Memory B cell (primary cell): ENCODE measurements at regions not wholly inside any gene's neighbourhood (a gene's known extent, or its start where the extent isn't known, plus 50 kb on each side); places are given as distances from the start of the nearest gene placed in this dataset.
"Not testable (repeated sequence)": the region's sequence is repeated elsewhere in the genome, so short reads cannot be mapped to it uniquely, and the experiment has no call there.

ENCODE experiments used
- ATAC-seq: fragments of 150-1000 bp; cut with Tn5 transposase; 2 replicates; pipeline ENCODE4 v1.10.0; 2021; ENCODE audit warnings: low read depth, mild to moderate bottlenecking, moderate library complexity
- DNase-seq, 2 donors: peaks; one replicate each; pipeline ENCODE4 v3.0.0; 2022; ENCODE audit warnings: low spot score in 2 of 2
- H3K27ac Mint-ChIP-seq: one replicate; pipeline ENCODE4 v1.8.0; 2022; ENCODE audit warnings: mild to moderate bottlenecking, moderate library complexity, mixed read lengths
- H3K27me3 Mint-ChIP-seq: one replicate; pipeline ENCODE4 v1.8.0; 2022; ENCODE audit warnings: mixed read lengths
- H3K36me3 Mint-ChIP-seq: one replicate; pipeline ENCODE4 v1.8.0; 2022; ENCODE audit warnings: mild to moderate bottlenecking, mixed read lengths
- H3K4me1 Mint-ChIP-seq: one replicate; pipeline ENCODE4 v1.8.0; 2022; ENCODE audit warnings: mixed read lengths
- H3K4me3 Mint-ChIP-seq: one replicate; pipeline ENCODE4 v1.8.0; 2022; ENCODE audit warnings: mild to moderate bottlenecking, moderate library complexity, mixed read lengths
- H3K9me3 Mint-ChIP-seq: one replicate; pipeline ENCODE4 v1.8.0; 2022; ENCODE audit warnings: mixed read lengths

DNA sequence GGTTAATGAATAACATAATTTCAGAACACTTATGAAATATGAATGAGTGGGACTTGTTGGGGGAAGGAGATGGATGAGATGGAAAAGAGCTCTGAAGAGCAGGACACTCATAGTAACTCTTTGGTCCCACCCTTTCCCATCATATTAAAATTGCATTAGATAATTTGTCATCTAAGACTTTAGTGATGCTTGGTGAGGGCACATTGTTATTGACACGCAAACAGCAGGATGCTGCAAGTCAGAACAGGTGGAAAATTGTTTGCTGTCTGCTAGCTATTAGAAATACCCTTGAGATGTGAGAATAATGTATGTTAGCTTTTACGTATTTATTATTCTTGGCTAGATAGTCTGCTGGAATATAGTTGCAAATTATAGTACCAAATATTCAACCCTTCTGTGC is 75.7 kb downstream of the TANC2 start:
- no peak for ATAC-seq
- no peaks in the 10 kb centered on the region for H3K36me3 Mint-ChIP-seq
- DNase-seq: no peak
- no peak overlapping the region for H3K4me3 Mint-ChIP-seq
- H3K9me3 Mint-ChIP-seq: no peaks in the 10 kb centered on the region
- no peak overlapping the region for H3K27ac Mint-ChIP-seq
- peaks cover 2% of the 10 kb centered on the region for H3K4me1 Mint-ChIP-seq
- peaks cover 6% of the 10 kb centered on the region for H3K27me3 Mint-ChIP-seq

DNA sequence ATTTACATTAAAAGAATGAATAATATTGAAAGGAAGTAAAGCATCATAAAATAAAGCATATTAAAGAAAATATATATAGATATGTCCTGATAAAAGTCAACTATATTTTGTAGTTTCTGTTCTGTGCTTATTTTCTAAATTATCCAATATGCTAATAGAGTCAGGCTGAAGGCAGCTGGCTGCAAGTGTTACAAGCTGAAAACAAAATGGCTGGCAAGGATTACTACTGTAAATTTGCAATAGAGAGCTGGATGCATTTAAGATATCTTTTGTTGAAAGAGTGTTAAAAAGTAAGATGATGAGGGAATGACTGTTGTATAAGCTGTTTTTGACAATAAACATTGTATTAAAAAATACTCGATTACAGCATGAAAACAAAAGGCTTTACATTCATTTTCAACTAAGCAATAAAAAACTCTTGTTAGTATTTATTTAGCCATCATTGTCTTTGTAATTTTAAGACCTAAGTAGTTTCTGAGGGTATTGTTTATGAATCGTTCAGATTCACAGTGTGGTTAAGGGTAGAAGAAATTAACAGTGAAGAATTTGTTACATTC is 76.3 kb downstream of the TANC2 start:
- no peak for ATAC-seq
- Mint-ChIP-seq H3K4me1 (peaks cover 2% of the 10 kb centered on the region), H3K36me3 (no peaks in the 10 kb centered on the region), H3K4me3 (no peak overlapping the region), H3K27ac (no peak overlapping the region), H3K9me3 (no peaks in the 10 kb centered on the region), H3K27me3 (peaks cover 5% of the 10 kb centered on the region)
- DNase-seq: no peak

DNA sequence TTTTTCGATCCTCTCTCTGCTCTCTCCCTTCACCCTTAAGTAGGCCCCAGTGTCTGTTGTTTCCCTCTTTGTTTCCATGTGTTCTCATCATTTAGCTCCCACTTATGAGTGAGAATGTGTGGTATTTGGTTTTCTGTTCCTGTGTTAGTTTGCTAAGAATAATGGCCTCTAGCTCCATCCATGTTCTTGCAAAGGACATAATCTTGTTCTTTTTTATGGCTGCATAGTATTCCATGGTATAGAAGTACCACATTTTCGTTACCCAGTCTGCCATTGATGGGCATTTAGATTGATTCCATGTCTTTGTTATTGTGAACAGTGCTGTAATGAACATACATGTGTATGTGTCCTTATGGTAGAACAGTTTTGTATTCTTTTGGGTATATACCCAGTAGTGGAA is 91.5 kb downstream of the TANC2 start:
- not testable (repeated sequence) for H3K36me3 Mint-ChIP-seq, H3K9me3 Mint-ChIP-seq, H3K4me3 Mint-ChIP-seq, H3K4me1 Mint-ChIP-seq, ATAC-seq, H3K27ac Mint-ChIP-seq, H3K27me3 Mint-ChIP-seq, DNase-seq

DNA sequence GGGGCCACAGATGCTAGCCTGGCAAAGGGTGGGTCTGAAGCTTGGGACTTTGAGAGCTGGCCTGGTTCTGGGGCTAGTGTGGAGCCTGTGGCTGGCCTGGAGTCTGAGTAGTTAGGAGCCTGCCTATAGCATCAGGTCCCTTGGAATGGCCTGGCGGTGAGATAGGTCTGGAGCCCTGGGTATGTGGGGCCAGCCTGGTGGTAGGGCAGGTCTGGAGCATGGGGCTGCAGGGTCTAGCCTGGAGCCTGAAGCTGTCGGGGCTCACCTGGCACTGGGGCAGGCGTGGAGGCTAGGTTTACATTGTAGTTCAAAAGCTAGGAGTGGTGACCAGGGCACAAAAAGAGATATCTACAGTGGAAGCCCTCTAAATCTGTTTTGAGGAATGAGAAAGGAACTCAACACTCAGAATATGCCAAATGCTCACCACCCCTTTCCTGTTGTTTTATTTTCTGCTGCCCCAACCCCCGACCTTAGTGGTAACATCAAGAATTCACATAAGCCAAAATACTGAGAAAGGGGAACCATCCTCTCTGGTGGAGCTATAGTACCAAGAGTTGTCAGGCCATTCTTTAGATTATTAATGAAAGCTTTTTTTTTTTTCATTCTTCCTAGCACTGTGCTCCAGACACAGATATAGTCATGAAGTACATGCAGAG is 100.3 kb downstream of the TANC2 start:
- Mint-ChIP-seq H3K36me3 (no peaks in the 10 kb centered on the region), H3K27me3 (no peaks in the 10 kb centered on the region), H3K4me1 (no peaks in the 10 kb centered on the region), H3K4me3 (no peak overlapping the region), H3K9me3 (no peaks in the 10 kb centered on the region), H3K27ac (no peak overlapping the region)
- ATAC-seq (no peak), DNase-seq (no peak)

DNA sequence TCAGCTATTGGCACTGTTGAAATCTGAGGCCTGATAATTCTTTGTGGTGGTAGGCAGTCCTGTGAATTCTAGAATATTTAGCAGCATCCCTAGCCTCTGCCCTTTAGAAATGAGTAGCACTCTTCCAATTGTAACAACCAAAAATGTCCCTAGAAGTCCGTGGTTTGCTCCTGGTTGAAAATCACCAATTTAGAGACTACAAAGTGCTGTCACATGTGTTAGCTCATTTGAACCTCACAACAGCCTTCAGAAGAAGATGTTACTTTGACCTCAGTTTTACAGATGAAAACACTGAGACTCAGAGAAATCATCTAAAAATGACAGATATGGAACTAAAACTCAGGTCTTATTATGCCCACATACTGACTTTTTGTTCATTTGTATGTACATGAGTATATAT is 103.2 kb downstream of the TANC2 start:
- Mint-ChIP-seq H3K27ac (no peak overlapping the region), H3K9me3 (no peaks in the 10 kb centered on the region), H3K27me3 (no peaks in the 10 kb centered on the region), H3K4me3 (no peak overlapping the region), H3K36me3 (no peaks in the 10 kb centered on the region), H3K4me1 (no peaks in the 10 kb centered on the region)
- ATAC-seq (no peak), DNase-seq (no peak)

DNA sequence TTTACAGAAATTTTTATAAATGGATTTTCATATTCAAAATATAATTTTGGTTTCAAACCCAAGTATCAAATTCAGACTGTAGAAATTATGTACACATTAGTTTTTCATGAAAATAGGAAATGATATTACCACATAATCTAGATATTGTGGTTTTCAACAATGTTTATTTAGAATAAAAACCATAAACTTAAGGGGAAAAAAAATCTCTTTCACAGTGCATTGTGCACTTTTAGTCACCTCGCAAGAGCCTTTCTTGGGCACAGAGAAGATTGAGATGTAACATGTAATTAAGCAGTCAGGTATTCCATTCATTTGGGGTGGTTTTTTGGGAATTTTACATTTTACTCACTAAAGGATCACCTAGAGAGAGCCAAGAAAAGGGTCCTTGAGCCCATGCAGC is 104.0 kb downstream of the TANC2 start:
- no peaks in the 10 kb centered on the region for H3K9me3 Mint-ChIP-seq
- DNase-seq (no peak), ATAC-seq (no peak)
- H3K27ac Mint-ChIP-seq: no peak overlapping the region
- no peaks in the 10 kb centered on the region for H3K27me3 Mint-ChIP-seq
- no peaks in the 10 kb centered on the region for H3K4me1 Mint-ChIP-seq
- no peaks in the 10 kb centered on the region for H3K36me3 Mint-ChIP-seq
- H3K4me3 Mint-ChIP-seq: no peak overlapping the region

DNA sequence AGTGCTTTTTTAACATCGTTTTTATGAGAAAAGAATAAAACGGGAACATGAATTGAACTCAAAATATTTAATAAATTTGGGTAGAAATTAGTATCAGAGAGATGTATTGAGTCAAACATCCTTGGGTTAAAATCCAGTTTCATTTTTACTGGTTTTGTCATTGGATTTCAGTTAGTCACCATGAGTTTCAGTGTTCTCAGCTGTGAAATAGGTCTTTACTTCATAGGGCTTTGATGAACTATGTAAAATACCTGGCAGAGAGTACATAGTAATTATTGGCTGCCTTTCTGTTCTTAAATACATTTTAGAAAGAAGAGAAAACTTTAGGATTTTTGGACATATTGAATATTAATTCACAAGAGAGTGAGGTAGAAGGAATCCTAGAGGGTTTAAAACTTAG is 105.8 kb downstream of the TANC2 start:
- Mint-ChIP-seq H3K4me1 (no peaks in the 10 kb centered on the region), H3K27me3 (no peaks in the 10 kb centered on the region), H3K27ac (no peak overlapping the region), H3K36me3 (no peaks in the 10 kb centered on the region), H3K9me3 (no peaks in the 10 kb centered on the region), H3K4me3 (no peak overlapping the region)
- DNase-seq: no peak
- ATAC-seq: no peak

DNA sequence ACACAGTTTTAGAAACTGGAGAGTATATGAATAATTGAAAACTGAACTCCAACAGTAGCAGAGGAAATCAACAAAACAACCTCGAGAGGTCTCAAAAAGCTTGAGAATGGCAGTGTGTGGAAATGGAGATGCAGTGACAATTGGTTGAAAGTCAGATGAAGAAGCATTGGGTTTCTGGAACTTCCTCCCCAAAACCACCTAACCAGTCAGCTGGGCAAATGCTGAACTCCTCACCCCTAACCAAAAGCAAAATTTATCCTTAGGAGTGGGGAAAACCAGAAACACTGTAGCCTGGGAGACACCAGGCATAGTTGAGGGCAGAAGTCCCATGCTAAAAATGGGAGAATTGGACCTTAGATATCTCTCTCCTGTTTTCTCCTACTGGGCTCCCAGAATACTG is 109.9 kb downstream of the TANC2 start:
- H3K27ac Mint-ChIP-seq: no peak overlapping the region
- H3K36me3 Mint-ChIP-seq: no peaks in the 10 kb centered on the region
- H3K4me1 Mint-ChIP-seq: no peaks in the 10 kb centered on the region
- no peak for ATAC-seq
- H3K4me3 Mint-ChIP-seq: no peak overlapping the region
- no peak for DNase-seq
- no peaks in the 10 kb centered on the region for H3K27me3 Mint-ChIP-seq
- no peaks in the 10 kb centered on the region for H3K9me3 Mint-ChIP-seq

DNA sequence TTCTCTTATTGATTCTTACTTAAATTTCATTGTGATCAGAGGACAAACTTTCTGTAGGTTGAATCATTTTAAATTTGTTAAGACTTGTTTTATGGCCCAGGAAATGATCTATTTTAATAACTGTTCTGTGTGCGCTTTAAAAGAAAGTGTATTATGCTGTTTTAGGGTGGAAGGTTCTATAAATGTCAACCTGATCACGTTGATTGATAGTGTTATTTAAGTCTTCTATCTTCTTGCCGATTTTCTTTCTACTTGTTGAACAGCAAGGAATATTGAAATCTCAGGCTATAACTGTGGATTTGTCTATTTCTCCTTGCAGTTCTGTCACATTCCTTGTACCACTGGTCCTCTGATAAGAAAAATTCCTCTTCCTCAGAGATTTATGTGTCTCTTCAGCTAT is 112.7 kb downstream of the TANC2 start:
- no peak for DNase-seq
- no peak overlapping the region for H3K4me3 Mint-ChIP-seq
- H3K9me3 Mint-ChIP-seq: no peaks in the 10 kb centered on the region
- ATAC-seq: no peak
- H3K36me3 Mint-ChIP-seq: no peaks in the 10 kb centered on the region
- no peaks in the 10 kb centered on the region for H3K27me3 Mint-ChIP-seq
- no peak overlapping the region for H3K27ac Mint-ChIP-seq
- no peaks in the 10 kb centered on the region for H3K4me1 Mint-ChIP-seq

DNA sequence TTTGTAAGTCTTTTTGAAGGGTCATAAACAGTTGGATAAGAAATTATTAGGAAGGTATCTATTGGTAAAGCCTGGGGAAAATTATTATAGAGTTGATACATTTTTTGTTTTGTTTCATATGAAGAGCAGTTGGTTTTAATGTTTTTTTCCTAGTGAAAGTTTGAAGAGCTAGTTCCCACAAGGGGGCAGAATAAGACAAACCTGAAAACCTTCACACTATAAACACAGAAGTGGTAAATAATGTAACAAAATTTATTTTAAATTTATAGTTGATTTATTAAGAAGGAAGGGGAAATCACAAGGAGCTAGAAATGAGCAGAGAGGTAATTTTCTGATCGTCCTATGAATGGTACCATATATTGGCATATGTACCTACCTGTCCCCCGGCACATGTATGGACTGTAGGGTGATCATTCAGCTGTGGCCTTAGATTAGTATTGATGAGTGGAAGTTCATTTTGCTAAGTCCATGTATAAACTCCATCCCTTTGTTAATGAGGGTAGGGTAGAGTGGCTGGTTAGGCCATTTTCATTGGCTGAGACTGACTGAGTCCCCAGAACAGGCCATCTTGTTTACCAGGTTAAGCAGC is 116.3 kb downstream of the TANC2 start:
- peak in 1 of 2 donors; percentile 3 for DNase-seq
- Mint-ChIP-seq H3K27ac (no peak overlapping the region), H3K4me3 (no peak overlapping the region), H3K36me3 (no peaks in the 10 kb centered on the region), H3K4me1 (no peaks in the 10 kb centered on the region), H3K9me3 (peaks cover 3% of the 10 kb centered on the region), H3K27me3 (no peaks in the 10 kb centered on the region)
- no peak for ATAC-seq

DNA sequence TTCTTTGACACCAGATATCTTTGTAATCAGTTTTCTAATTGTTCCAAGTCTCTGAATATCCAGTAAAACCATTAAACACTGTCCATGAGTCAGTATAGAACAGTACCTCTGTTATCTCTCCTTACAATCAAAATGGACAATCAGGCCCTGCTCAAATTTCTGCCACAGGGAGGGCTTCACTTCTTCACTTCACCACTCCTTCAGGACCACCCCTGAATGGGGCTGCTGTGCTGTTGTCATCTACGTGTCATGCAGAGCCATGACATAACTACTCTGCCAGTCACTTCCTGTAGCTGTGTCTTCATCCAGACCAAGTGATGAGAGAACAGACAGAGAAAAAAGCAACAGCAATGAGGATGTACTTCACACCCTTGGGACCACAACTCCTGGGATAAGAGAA is 116.9 kb downstream of the TANC2 start:
- ATAC-seq (no peak), DNase-seq (no peak)
- H3K4me1 Mint-ChIP-seq: no peaks in the 10 kb centered on the region

DNA sequence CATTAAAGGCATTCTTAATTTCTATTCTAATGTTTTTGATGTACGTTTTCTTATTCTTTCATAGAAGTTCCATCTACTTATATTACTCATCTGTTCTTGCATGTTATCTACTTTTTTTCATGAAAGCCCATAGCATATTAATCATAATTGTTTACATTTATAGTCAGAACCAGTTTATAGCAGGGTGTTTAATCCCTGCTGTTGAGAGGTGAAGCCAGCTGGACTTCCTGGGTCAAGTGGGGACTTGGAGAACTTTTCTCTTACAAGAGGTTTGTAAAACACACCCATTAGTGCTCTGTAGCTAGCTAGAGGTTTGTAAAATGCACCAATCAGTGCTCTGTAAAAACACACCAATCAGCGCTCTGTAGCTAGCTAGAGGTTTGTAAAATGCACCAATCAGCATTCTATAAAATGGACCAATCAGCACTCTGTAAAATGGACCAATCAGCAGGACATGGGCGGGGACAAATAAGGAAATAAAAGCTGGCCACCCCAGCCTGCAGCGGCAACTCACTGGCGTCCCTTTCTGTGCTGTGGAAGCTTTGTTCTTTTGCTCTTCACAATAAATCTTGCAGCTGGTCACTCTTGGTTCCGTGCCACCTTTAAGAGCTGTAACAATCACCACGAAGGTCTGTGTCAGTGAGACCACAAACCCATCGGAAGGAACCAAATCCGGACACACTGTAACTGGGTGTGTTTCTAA is 120.6 kb downstream of the TANC2 start:
- no peak overlapping the region for H3K27ac Mint-ChIP-seq
- DNase-seq: no peak
- H3K4me3 Mint-ChIP-seq: no peak overlapping the region
- no peak for ATAC-seq
- no peaks in the 10 kb centered on the region for H3K4me1 Mint-ChIP-seq
- H3K9me3 Mint-ChIP-seq: peaks cover 3% of the 10 kb centered on the region
- H3K36me3 Mint-ChIP-seq: peaks cover 3% of the 10 kb centered on the region
- H3K27me3 Mint-ChIP-seq: no peaks in the 10 kb centered on the region

More for the DNA sequence above, 116.9 kb downstream of the TANC2 start:
- Mint-ChIP-seq H3K27me3 (no peaks in the 10 kb centered on the region), H3K4me3 (no peak overlapping the region), H3K9me3 (peaks cover 3% of the 10 kb centered on the region), H3K27ac (no peak overlapping the region), H3K36me3 (no peaks in the 10 kb centered on the region)

DNA sequence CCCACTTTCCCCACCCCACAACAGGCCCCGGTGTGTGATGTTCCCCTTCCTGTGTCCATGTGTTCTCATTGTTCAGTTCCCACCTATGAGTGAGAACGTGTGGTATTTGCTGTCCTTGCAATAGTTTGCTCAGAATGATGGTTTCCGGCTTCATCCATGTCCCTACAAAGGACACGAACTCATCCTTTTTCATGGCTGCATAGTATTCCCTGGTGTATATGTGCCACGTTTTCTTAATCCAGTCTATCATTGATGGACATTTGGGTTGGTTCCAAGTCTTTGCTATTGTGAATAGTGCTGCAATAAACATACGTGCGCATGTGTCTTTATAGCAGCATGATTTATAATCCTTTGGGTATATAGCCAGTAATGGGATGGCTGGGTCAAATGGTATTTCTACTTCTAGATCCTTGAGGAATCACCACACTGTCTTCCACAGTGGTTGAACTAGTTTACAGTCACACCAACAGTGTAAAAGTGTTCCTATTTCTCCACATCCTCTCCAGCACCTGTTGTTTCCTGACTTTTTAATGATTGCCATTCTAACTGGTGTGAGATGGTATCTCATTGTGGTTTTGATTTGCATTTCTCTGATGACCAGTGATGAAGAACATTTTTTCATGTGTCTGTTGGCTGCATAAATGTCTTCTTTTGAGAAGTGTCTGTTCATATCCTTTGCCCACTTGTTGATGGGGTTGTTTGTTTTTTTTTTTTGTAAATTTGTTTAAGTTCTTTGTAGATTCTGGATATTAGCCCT is 124.5 kb downstream of the TANC2 start:
- not testable (repeated sequence) for H3K27ac Mint-ChIP-seq, H3K4me3 Mint-ChIP-seq, H3K27me3 Mint-ChIP-seq, H3K36me3 Mint-ChIP-seq, H3K9me3 Mint-ChIP-seq, ATAC-seq, H3K4me1 Mint-ChIP-seq, DNase-seq

DNA sequence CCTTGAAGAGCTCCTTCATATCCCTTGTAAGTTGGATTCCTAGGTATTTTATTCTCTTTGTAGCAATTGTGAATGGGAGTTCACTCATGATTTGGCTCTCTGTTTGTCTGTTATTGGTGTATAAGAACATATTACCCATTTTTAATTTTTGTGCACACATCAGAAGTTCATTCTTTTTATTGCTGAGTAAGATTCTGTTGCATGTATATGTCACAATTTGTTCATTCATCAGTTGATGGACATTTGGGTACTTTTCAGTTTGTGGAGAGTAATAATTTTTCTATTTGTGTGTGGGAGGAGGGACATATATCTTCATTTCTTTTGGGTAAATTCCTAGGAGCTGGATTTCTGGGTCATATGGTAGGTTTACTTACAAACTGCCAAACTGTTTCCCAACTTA is 125.9 kb downstream of the TANC2 start:
- H3K4me3 Mint-ChIP-seq, H3K27me3 Mint-ChIP-seq, H3K4me1 Mint-ChIP-seq, DNase-seq, H3K27ac Mint-ChIP-seq, ATAC-seq, H3K9me3 Mint-ChIP-seq, H3K36me3 Mint-ChIP-seq: not testable (repeated sequence)
